DOHH2 (cell line): ENCODE measurements at regions not wholly inside any gene's neighbourhood (a gene's known extent, or its start where the extent isn't known, plus 50 kb on each side); places are given as distances from the start of the nearest gene placed in this dataset.

Source experiments
- H3F3A ChIP-seq: fragments of 200-600 bp; sonication (generic), shearing (Covaris generic); 2 replicates; pipeline ENCODE4 v1.6.0; 2016; ENCODE audit warnings: antibody characterized with exemption, mild to moderate bottlenecking; ENCODE audit not compliant: control insufficient read depth, insufficient read depth
- H3K27ac ChIP-seq: fragments of 200-600 bp; sonication (generic); 2 replicates; pipeline ENCODE4 v1.5.1; 2014; ENCODE audit warnings: low read depth, mild to moderate bottlenecking, low read length, moderate library complexity
- H3K27me3 ChIP-seq: fragments of 200-600 bp; sonication (generic); 2 replicates; pipeline ENCODE4 v1.6.1; 2014; ENCODE audit warnings: mild to moderate bottlenecking, low read length, mixed read lengths; ENCODE audit not compliant: control insufficient read depth
- H3K36me3 ChIP-seq: fragments of 200-600 bp; sonication (generic); 2 replicates; pipeline ENCODE4 v1.6.1; 2014; ENCODE audit warnings: mild to moderate bottlenecking, low read length, moderate library complexity, mixed read lengths; ENCODE audit not compliant: control insufficient read depth
- H3K4me1 ChIP-seq: fragments of 200-600 bp; sonication (generic); 2 replicates; pipeline ENCODE4 v1.6.1; 2014; ENCODE audit warnings: mild to moderate bottlenecking, low read length, mixed read lengths; ENCODE audit not compliant: control insufficient read depth
- H3K4me2 ChIP-seq: fragments of 200-600 bp; sonication (generic); 2 replicates; pipeline ENCODE4 v1.6.0; 2014; ENCODE audit warnings: mild to moderate bottlenecking, low read length, moderate library complexity
- H3K4me3 ChIP-seq: fragments of 200-600 bp; sonication (generic); 2 replicates; pipeline ENCODE4 v1.5.1; 2014; ENCODE audit warnings: mild to moderate bottlenecking, low read length, mixed read lengths
- H3K79me2 ChIP-seq: fragments of 200-600 bp; sonication (generic); 2 replicates; pipeline ENCODE4 v1.6.1; 2014; ENCODE audit warnings: mild to moderate bottlenecking, low read length, mixed read lengths; ENCODE audit not compliant: control insufficient read depth
- H3K9me2 ChIP-seq: fragments of 200-600 bp; sonication (generic); replicated peaks from 2 replicates; pipeline ENCODE4 v1.6.1; 2014; ENCODE audit warnings: mild to moderate bottlenecking, low read length, mixed read lengths; ENCODE audit not compliant: control insufficient read depth
- H3K9me3 ChIP-seq: fragments of 200-600 bp; sonication (generic); 2 replicates; pipeline ENCODE4 v1.6.1; 2014; ENCODE audit warnings: antibody characterized with exemption, low read length, mixed read lengths; ENCODE audit not compliant: control insufficient read depth, insufficient read depth
- H4K20me1 ChIP-seq: fragments of 200-600 bp; sonication (generic); 2 replicates; pipeline ENCODE4 v1.6.0; 2014; ENCODE audit warnings: low read depth, mild to moderate bottlenecking, antibody characterized with exemption, low read length, moderate library complexity; ENCODE audit not compliant: control insufficient read depth, insufficient read depth
- EZH2phosphoT487 ChIP-seq: fragments of 200-600 bp; sonication (generic); IDR thresholded peaks from 2 replicates; pipeline ENCODE4 v1.6.1; 2017; ENCODE audit warnings: borderline replicate concordance, mild to moderate bottlenecking, antibody characterized with exemption, low read length, moderate library complexity, mixed read lengths
- TF ChIP-seq, protein P1 (sequence below): fragments of 200-600 bp; sonication (generic); IDR thresholded peaks from one replicate; pipeline ENCODE4 v1.5.1; 2014; ENCODE audit warnings: antibody characterized with exemption, mild to moderate bottlenecking, low read depth, low read length; ENCODE audit not compliant: poor library complexity, severe bottlenecking

- Histone ChIP-seq H3K4me3 (no peak overlapping the region), H3K9me3 (no peaks in the 10 kb centered on the region), H3K27ac (no peak overlapping the region), H3K36me3 (no peaks in the 10 kb centered on the region), H3F3A (no peaks in the 10 kb centered on the region), H4K20me1 (no peaks in the 10 kb centered on the region), H3K9me2 (no peaks in the 10 kb centered on the region), H3K27me3 (no peaks in the 10 kb centered on the region), H3K79me2 (no peaks in the 10 kb centered on the region), H3K4me1 (no peaks in the 10 kb centered on the region), H3K4me2 (no peak overlapping the region)
- TF ChIP-seq, protein P1, sequence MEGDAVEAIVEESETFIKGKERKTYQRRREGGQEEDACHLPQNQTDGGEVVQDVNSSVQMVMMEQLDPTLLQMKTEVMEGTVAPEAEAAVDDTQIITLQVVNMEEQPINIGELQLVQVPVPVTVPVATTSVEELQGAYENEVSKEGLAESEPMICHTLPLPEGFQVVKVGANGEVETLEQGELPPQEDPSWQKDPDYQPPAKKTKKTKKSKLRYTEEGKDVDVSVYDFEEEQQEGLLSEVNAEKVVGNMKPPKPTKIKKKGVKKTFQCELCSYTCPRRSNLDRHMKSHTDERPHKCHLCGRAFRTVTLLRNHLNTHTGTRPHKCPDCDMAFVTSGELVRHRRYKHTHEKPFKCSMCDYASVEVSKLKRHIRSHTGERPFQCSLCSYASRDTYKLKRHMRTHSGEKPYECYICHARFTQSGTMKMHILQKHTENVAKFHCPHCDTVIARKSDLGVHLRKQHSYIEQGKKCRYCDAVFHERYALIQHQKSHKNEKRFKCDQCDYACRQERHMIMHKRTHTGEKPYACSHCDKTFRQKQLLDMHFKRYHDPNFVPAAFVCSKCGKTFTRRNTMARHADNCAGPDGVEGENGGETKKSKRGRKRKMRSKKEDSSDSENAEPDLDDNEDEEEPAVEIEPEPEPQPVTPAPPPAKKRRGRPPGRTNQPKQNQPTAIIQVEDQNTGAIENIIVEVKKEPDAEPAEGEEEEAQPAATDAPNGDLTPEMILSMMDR: no peak
- TF ChIP-seq EZH2phosphoT487: no peak
Observed at GRCh38 chr20:52596256-52596655, 375.9 kb upstream of the TSHZ2 start.

- TF ChIP-seq, protein P1: no peak
- TF ChIP-seq EZH2phosphoT487: no peak
- H3K4me2 ChIP-seq: no peak overlapping the region
Observed at GRCh38 chr20:52595518-52595917, 376.6 kb upstream of the TSHZ2 start.

DNA sequence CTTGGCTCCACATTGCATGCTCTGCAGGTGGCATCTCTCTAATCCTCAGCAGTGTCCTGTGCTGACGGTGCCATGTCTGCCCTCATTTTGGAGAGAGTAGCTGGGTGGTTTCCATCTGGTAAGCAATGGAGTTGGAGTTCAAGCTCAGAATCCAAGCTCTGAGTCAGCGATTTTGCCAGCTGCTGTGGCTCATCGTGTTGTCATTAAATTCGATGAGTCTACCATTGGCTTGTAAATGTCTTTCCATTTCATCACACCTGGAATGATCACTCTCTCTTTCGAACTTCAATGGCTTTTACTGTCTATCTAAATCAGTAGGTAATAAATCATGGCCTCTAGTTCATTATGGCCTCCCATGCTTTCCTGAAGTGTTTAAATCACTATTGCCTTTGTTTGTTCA lies 378.5 kb upstream of the TSHZ2 start:
- Histone ChIP-seq H3K4me3 (no peak overlapping the region), H3K4me2 (no peak overlapping the region), H3K27me3 (no peaks in the 10 kb centered on the region), H3K9me3 (no peaks in the 10 kb centered on the region), H3F3A (no peaks in the 10 kb centered on the region), H3K4me1 (no peaks in the 10 kb centered on the region), H3K79me2 (no peaks in the 10 kb centered on the region), H4K20me1 (no peaks in the 10 kb centered on the region), H3K36me3 (no peaks in the 10 kb centered on the region), H3K9me2 (no peaks in the 10 kb centered on the region), H3K27ac (no peak overlapping the region)
- TF ChIP-seq, protein P1: no peak
- TF ChIP-seq EZH2phosphoT487: no peak

More at GRCh38 chr20:52595518-52595917, 376.6 kb upstream of the TSHZ2 start:
- Histone ChIP-seq H3F3A (no peaks in the 10 kb centered on the region), H3K4me1 (no peaks in the 10 kb centered on the region), H3K27ac (no peak overlapping the region), H4K20me1 (no peaks in the 10 kb centered on the region), H3K79me2 (no peaks in the 10 kb centered on the region), H3K4me3 (no peak overlapping the region), H3K36me3 (no peaks in the 10 kb centered on the region), H3K9me2 (no peaks in the 10 kb centered on the region), H3K27me3 (no peaks in the 10 kb centered on the region), H3K9me3 (no peaks in the 10 kb centered on the region)

- Histone ChIP-seq H3K27ac (no peak overlapping the region), H3K4me3 (no peak overlapping the region), H3F3A (no peaks in the 10 kb centered on the region), H3K9me3 (no peaks in the 10 kb centered on the region), H3K4me2 (no peak overlapping the region), H3K9me2 (no peaks in the 10 kb centered on the region), H3K27me3 (no peaks in the 10 kb centered on the region), H3K4me1 (no peaks in the 10 kb centered on the region), H3K79me2 (no peaks in the 10 kb centered on the region), H3K36me3 (no peaks in the 10 kb centered on the region), H4K20me1 (no peaks in the 10 kb centered on the region)
- TF ChIP-seq EZH2phosphoT487: no peak
- TF ChIP-seq, protein P1: no peak
Observed at GRCh38 chr20:52592567-52592966, 379.6 kb upstream of the TSHZ2 start.
